Immature natural killer cell (primary cell): ENCODE measurements at regions not wholly inside any gene's neighbourhood (a gene's known extent, or its start where the extent isn't known, plus 50 kb on each side); places are given as distances from the start of the nearest gene placed in this dataset.
"Not testable (repeated sequence)": the region's sequence is repeated elsewhere in the genome, so short reads cannot be mapped to it uniquely, and the experiment has no call there.

Experiments
- DNase-seq, 3 donors: peaks; one replicate each; pipeline ENCODE4 v3.0.0; 2022; ENCODE audit warnings: mixed read lengths in 1 of 3
- H3K27ac Mint-ChIP-seq, 6 donors: one replicate each; pipeline ENCODE4 v1.8.0; 2020; ENCODE audit warnings: mixed read lengths in 6 of 6, mild to moderate bottlenecking in 5 of 6, inconsistent platforms in 4 of 6, moderate library complexity in 3 of 6
- H3K27me3 Mint-ChIP-seq, 3 donors: one replicate each; pipeline ENCODE4 v1.8.0; 2020 to 2021; ENCODE audit warnings: low read depth in 3 of 3, mild to moderate bottlenecking in 3 of 3, mixed read lengths in 3 of 3, moderate library complexity in 3 of 3, inconsistent platforms in 1 of 3
- H3K36me3 Mint-ChIP-seq, 3 donors: one replicate each; pipeline ENCODE4 v1.8.0; 2020; ENCODE audit warnings: mixed read lengths in 3 of 3, inconsistent platforms in 2 of 3, mild to moderate bottlenecking in 2 of 3
- H3K4me1 Mint-ChIP-seq, 2 donors: one replicate each; pipeline ENCODE4 v1.8.0; 2020; ENCODE audit warnings: inconsistent platforms in 2 of 2, mild to moderate bottlenecking in 2 of 2, mixed read lengths in 2 of 2, moderate library complexity in 1 of 2
- H3K4me3 Mint-ChIP-seq, 5 donors: one replicate each; pipeline ENCODE4 v1.8.0; 2020; ENCODE audit warnings: mild to moderate bottlenecking in 5 of 5, mixed read lengths in 5 of 5, inconsistent platforms in 3 of 5, moderate library complexity in 3 of 5
- H3K9me3 Mint-ChIP-seq, 6 donors: one replicate each; pipeline ENCODE4 v1.8.0; 2020; ENCODE audit warnings: mild to moderate bottlenecking in 6 of 6, mixed read lengths in 6 of 6, inconsistent platforms in 4 of 6, moderate library complexity in 3 of 6

DNA sequence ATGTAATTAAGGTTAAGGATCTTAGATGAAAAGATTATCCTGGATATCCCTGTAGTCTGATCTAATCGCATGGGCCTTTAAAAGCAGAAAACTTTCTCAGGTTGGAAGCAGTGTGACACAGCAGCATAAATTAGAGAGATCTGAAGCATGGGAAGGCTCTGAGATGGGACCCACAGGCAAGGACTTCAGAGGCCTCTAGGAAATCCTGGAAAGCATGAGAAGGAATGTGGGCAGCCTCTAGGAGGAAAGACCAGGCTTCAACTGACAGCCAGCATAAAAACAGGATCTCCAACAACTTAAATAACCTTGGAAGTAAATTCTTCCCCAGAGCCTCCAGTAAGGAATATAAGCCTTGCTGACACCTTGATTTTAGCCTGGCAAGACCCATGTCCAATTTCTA, 2397.5 kb downstream of the EPHA3 start:
- H3K4me3 Mint-ChIP-seq, H3K4me1 Mint-ChIP-seq, DNase-seq, H3K27me3 Mint-ChIP-seq, H3K36me3 Mint-ChIP-seq, H3K27ac Mint-ChIP-seq: not testable (repeated sequence)
- peaks cover 8 to 28% (median 16%) of the 10 kb centered on the region in 6 donors for H3K9me3 Mint-ChIP-seq
